Hepatocyte (in vitro differentiated cells): ENCODE measurements at regions not wholly inside any gene's neighbourhood (a gene's known extent, or its start where the extent isn't known, plus 50 kb on each side); places are given as distances from the start of the nearest gene placed in this dataset.

Source experiments
- DNase-seq: peaks from one replicate; pipeline ENCODE4 v3.0.0-alpha.2; 2016; ENCODE audit warnings: low spot score
- H2AFZ ChIP-seq: fragments of 200-600 bp; sonication (generic); 2 replicates; pipeline ENCODE4 v1.6.0; 2016; ENCODE audit warnings: antibody characterized with exemption, mild to moderate bottlenecking
- H3K27ac ChIP-seq: fragments of 200-600 bp; sonication (generic); 2 replicates; pipeline ENCODE4 v1.5.1; 2016; ENCODE audit warnings: mild to moderate bottlenecking
- H3K27me3 ChIP-seq: fragments of 200-600 bp; sonication (generic); 2 replicates; pipeline ENCODE4 v1.6.1; 2016
- H3K36me3 ChIP-seq: fragments of 200-600 bp; sonication (generic); replicated peaks from 2 replicates; pipeline ENCODE4 v1.5.1; 2016; ENCODE audit warnings: low read depth; ENCODE audit not compliant: insufficient read depth
- H3K4me1 ChIP-seq: fragments of 200-600 bp; sonication (generic); 2 replicates; pipeline ENCODE4 v1.5.1; 2016; ENCODE audit warnings: mild to moderate bottlenecking, moderate library complexity; ENCODE audit not compliant: insufficient read depth
- H3K4me2 ChIP-seq: fragments of 200-600 bp; sonication (generic); 2 replicates; pipeline ENCODE4 v1.6.0; 2016
- H3K4me3 ChIP-seq: fragments of 200-600 bp; sonication (generic); 2 replicates; pipeline ENCODE4 v1.5.1; 2016; ENCODE audit warnings: mild to moderate bottlenecking
- H3K79me2 ChIP-seq: fragments of 200-600 bp; sonication (generic); 2 replicates; pipeline ENCODE4 v1.6.0; 2017; ENCODE audit warnings: mild to moderate bottlenecking
- H3K9me2 ChIP-seq: fragments of 200-600 bp; sonication (generic); replicated peaks from 2 replicates; pipeline ENCODE4 v1.6.0; 2017; ENCODE audit warnings: mild to moderate bottlenecking; ENCODE audit not compliant: insufficient read depth
- H3K9me3 ChIP-seq: fragments of 200-600 bp; sonication (generic); 2 replicates; pipeline ENCODE4 v1.5.1; 2016; ENCODE audit warnings: low read depth, mild to moderate bottlenecking
- H4K20me1 ChIP-seq: fragments of 200-600 bp; sonication (generic); 2 replicates; pipeline ENCODE4 v1.6.0; 2016; ENCODE audit warnings: mild to moderate bottlenecking; ENCODE audit not compliant: insufficient read depth, poor library complexity, severe bottlenecking
- EZH2 ChIP-seq: fragments of 200-600 bp; sonication (generic); IDR thresholded peaks from 2 replicates; pipeline ENCODE4 v1.6.1; 2016; ENCODE audit warnings: antibody characterized with exemption, mild to moderate bottlenecking, borderline replicate concordance
- EZH2phosphoT487 ChIP-seq: fragments of 200-600 bp; sonication (generic); IDR thresholded peaks from one replicate; pipeline ENCODE4 v1.6.1; 2018; ENCODE audit warnings: antibody characterized with exemption, mild to moderate bottlenecking, low read depth, moderate library complexity; ENCODE audit not compliant: unreplicated experiment, severe bottlenecking
- WGBS: methylation state at CpG from one replicate; pipeline ENCODE4 v1.1.6; 2016; ENCODE audit warnings: low lambda C conversion rate; ENCODE audit errors: missing lambda C conversion rate; 5-methylcytosine and 5-hydroxymethylcytosine counted together
- TF ChIP-seq, protein P1 (sequence below): fragments of 200-600 bp; sonication (generic); IDR thresholded peaks from 2 replicates; pipeline ENCODE4 v1.5.1; 2016; ENCODE audit warnings: antibody characterized with exemption, mild to moderate bottlenecking; ENCODE audit not compliant: poor library complexity

DNA sequence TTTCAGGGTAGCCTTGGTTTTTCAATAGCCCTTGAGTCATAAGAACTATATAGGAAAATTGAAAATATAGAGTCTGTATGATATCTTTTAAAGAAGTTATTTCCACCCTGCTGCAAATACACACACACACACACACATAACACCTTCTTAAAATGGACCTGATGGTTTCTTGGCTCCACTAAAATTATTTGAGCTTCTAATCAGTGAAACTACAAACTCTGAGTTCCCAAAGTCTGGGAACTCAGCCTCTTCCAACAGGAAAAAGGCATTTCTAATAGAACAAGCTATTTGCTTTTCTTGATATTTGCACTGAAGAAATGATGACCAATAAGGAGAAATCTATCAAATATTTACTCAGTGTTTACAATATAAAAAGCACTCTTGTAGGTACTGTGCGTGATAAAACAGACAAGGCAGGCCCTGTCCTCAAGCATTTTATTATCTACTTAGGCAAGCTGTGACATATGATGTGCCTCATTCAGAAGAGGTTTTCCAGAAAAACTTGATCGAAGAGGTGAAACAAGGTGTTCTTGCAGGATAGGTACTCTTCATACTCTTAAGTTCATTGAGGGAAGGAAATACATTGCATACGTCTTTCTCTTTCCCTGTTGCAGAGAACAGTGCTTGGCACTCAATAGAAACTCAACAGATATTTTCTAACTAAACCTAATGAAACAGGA lies 88.6 kb downstream of the MGST1 start:
- DNase-seq = no peak
- no peaks in the 10 kb centered on the region for H3K9me3 ChIP-seq
- no peaks in the 10 kb centered on the region for H3K27me3 ChIP-seq
- no peak overlapping the region for H3K4me2 ChIP-seq
- no peaks in the 10 kb centered on the region for H3K79me2 ChIP-seq
- no peaks in the 10 kb centered on the region for H4K20me1 ChIP-seq
- no peak overlapping the region for H3K27ac ChIP-seq
- H3K36me3 ChIP-seq = no peaks in the 10 kb centered on the region
- H2AFZ ChIP-seq = no peak overlapping the region
- H3K9me2 ChIP-seq = no peaks in the 10 kb centered on the region
- no peak overlapping the region for H3K4me3 ChIP-seq
- 75% methylated on average over 3 of the region's 3 CpGs for WGBS
- no peaks in the 10 kb centered on the region for H3K4me1 ChIP-seq
- TF ChIP-seq, protein P1, sequence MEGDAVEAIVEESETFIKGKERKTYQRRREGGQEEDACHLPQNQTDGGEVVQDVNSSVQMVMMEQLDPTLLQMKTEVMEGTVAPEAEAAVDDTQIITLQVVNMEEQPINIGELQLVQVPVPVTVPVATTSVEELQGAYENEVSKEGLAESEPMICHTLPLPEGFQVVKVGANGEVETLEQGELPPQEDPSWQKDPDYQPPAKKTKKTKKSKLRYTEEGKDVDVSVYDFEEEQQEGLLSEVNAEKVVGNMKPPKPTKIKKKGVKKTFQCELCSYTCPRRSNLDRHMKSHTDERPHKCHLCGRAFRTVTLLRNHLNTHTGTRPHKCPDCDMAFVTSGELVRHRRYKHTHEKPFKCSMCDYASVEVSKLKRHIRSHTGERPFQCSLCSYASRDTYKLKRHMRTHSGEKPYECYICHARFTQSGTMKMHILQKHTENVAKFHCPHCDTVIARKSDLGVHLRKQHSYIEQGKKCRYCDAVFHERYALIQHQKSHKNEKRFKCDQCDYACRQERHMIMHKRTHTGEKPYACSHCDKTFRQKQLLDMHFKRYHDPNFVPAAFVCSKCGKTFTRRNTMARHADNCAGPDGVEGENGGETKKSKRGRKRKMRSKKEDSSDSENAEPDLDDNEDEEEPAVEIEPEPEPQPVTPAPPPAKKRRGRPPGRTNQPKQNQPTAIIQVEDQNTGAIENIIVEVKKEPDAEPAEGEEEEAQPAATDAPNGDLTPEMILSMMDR = no peak
- no peak for TF ChIP-seq EZH2
- TF ChIP-seq EZH2phosphoT487 = no peak

DNA sequence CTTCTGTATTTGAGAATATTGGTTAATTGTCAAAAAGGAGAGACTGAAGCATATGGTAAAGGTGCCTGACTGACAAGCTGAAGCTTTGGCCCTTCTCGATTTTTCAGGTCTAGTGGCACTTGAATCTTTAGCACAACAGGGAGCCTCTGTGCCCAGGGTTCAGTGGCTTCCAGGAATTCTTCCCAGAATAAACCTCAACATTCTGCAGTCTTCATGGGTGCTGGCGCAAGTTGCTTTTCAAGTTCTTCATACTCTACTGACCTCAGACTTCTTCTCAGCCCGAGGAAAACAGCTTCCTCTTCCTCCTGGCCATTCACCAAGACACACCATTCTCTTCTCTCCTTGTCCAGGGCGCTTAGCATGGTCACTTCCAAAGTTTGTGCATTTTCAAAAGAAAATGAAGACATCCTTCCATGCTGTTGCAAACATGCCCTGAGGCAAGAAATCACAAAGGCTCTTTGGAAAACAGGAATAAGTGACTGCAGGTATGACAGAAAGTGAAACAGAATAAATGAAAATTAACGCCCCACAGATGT lies 89.9 kb downstream of the MGST1 start:
- no peak overlapping the region for H3K27ac ChIP-seq
- TF ChIP-seq EZH2phosphoT487 (no peak), EZH2 (no peak)
- TF ChIP-seq, protein P1 = no peak
- no peaks in the 10 kb centered on the region for H3K36me3 ChIP-seq
- no peaks in the 10 kb centered on the region for H4K20me1 ChIP-seq
- H3K9me2 ChIP-seq = no peaks in the 10 kb centered on the region
- WGBS = 87% methylated on average over 5 of the region's 5 CpGs
- H3K4me3 ChIP-seq = no peak overlapping the region
- DNase-seq = no peak
- no peak overlapping the region for H2AFZ ChIP-seq
- H3K4me1 ChIP-seq = no peaks in the 10 kb centered on the region
- H3K27me3 ChIP-seq = no peaks in the 10 kb centered on the region
- H3K4me2 ChIP-seq = no peak overlapping the region
- H3K79me2 ChIP-seq = no peaks in the 10 kb centered on the region
- no peaks in the 10 kb centered on the region for H3K9me3 ChIP-seq

DNA sequence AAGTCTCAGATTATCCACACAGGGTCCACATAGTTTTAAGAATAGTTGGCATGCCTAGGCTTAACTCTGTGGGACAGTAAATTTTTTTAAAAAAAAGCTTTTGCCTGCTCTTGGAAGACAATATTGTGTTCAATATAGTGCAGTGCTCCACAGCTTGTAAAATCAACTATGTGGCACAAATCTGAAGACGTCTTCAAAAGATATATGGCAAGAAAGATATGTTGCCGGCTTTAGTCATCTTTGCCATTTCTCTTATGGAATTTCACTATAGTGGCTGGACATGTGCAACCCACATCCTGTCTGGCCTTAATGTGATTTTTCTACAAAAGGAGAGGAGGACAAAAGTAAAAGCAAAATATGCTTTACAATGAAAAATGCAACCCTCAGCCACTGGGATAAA lies 90.5 kb downstream of the MGST1 start:
- no peak for DNase-seq
- Histone ChIP-seq H3K27ac (no peak overlapping the region), H3K4me3 (no peak overlapping the region), H3K27me3 (no peaks in the 10 kb centered on the region), H3K4me2 (no peak overlapping the region), H3K4me1 (no peaks in the 10 kb centered on the region), H4K20me1 (no peaks in the 10 kb centered on the region), H3K79me2 (no peaks in the 10 kb centered on the region), H3K9me2 (no peaks in the 10 kb centered on the region), H2AFZ (no peak overlapping the region), H3K9me3 (no peaks in the 10 kb centered on the region), H3K36me3 (no peaks in the 10 kb centered on the region)
- TF ChIP-seq EZH2phosphoT487 = no peak
- TF ChIP-seq, protein P1 = no peak
- no peak for TF ChIP-seq EZH2
- 70% methylated on average over 2 of the region's 2 CpGs for WGBS

DNA sequence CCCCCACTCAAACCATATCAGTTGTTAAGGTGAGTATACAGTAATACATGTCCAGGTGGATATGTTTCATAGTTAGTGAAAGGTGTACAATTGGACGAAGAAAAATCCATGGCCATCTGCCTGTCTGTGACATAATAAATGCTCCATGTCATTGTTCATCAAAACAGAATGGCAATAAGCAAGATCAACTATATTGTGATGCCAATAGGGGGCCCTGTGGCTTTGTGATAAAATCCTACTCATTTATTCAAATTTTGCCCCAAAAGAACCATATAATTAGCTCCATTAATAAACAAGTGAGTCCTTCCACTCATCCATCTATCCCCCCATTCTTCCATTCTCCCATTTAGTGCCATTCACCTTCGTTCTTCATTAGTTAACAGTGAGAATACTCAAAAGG lies 102.0 kb downstream of the MGST1 start:
- no peak overlapping the region for H2AFZ ChIP-seq
- H3K27me3 ChIP-seq = no peaks in the 10 kb centered on the region
- TF ChIP-seq, protein P1 = no peak
- TF ChIP-seq EZH2 (no peak), EZH2phosphoT487 (no peak)
- H3K79me2 ChIP-seq = no peaks in the 10 kb centered on the region
- no peaks in the 10 kb centered on the region for H3K4me1 ChIP-seq
- DNase-seq = no peak
- WGBS = 87% methylated on average over 2 of the region's 2 CpGs
- H3K4me2 ChIP-seq = no peak overlapping the region
- H3K9me3 ChIP-seq = no peaks in the 10 kb centered on the region
- no peaks in the 10 kb centered on the region for H3K36me3 ChIP-seq
- no peaks in the 10 kb centered on the region for H4K20me1 ChIP-seq
- H3K4me3 ChIP-seq = no peak overlapping the region
- H3K9me2 ChIP-seq = no peaks in the 10 kb centered on the region
- H3K27ac ChIP-seq = no peak overlapping the region
